Tibial artery (tissue), 4 donors: ENCODE measurements at regions not wholly inside any gene's neighbourhood (a gene's known extent, or its start where the extent isn't known, plus 50 kb on each side); places are given as distances from the start of the nearest gene placed in this dataset.

Source experiments
- DNase-seq, 2 donors: peaks; one replicate each; pipeline ENCODE4 v3.0.0-alpha.2; 2019
- H3K27ac ChIP-seq, 2 donors: fragments of 200-600 bp; sonication (generic) in 1 of 2; 1 replicate in 1 of 2; 2 replicates in 1 of 2; pipeline ENCODE4 v1.5.1; 2018 to 2019; ENCODE audit warnings: mild to moderate bottlenecking in 1 of 2
- H3K27me3 ChIP-seq, 2 donors: fragments of 200-600 bp; sonication (generic) in 1 of 2; one replicate each; pipeline versions ENCODE4 v1.5.1 to v1.6.0; 2016 to 2019
- H3K36me3 ChIP-seq, 3 donors: fragments of 200-600 bp; sonication (generic) in 2 of 3; one replicate each; pipeline ENCODE4 v1.5.1; 2016 to 2019; ENCODE audit warnings: mild to moderate bottlenecking in 2 of 3
- H3K4me1 ChIP-seq, 4 donors: fragments of 200-600 bp; sonication (generic) in 2 of 4; 1 replicate in 3 of 4; 2 replicates in 1 of 4; pipeline ENCODE4 v1.5.1; 2016 to 2019
- H3K4me3 ChIP-seq, 2 donors: fragments of 200-600 bp; sonication (generic) in 1 of 2; 1 replicate in 1 of 2; 2 replicates in 1 of 2; pipeline ENCODE4 v1.5.1; 2018 to 2019; ENCODE audit warnings: mild to moderate bottlenecking in 2 of 2
- H3K9me3 ChIP-seq, 3 donors: fragments of 200-600 bp; sonication (generic) in 1 of 3; one replicate each; pipeline ENCODE4 v1.5.1; 2016 to 2019
- intact Hi-C: fragments of 100-400 bp; cut with DNase I; formaldehyde crosslinking; loops from one replicate; pipeline ENCODE4 v1.15.0; 2023; ENCODE audit warnings: low total_unique reads
- TF ChIP-seq, protein P1 (sequence below), 2 experiments: fragments of 200-600 bp in 1 of 2; fragments of 450-650 bp in 1 of 2; IDR thresholded peaks; one replicate each; pipeline ENCODE4 v1.5.1; 2017 to 2019; ENCODE audit warnings: antibody characterized with exemption in 2 of 2, mild to moderate bottlenecking in 1 of 2, moderate library complexity in 1 of 2

- intact Hi-C loops = no loop called here
- Histone ChIP-seq H3K27ac (no peak overlapping the region), H3K4me1 (peaks cover 0 to 10% (median under 1%) of the 10 kb centered on the region in 4 donors), H3K9me3 (no peaks in the 10 kb centered on the region), H3K36me3 (no peaks in the 10 kb centered on the region), H3K27me3 (no peaks in the 10 kb centered on the region), H3K4me3 (no peak overlapping the region)
- TF ChIP-seq, protein P1, sequence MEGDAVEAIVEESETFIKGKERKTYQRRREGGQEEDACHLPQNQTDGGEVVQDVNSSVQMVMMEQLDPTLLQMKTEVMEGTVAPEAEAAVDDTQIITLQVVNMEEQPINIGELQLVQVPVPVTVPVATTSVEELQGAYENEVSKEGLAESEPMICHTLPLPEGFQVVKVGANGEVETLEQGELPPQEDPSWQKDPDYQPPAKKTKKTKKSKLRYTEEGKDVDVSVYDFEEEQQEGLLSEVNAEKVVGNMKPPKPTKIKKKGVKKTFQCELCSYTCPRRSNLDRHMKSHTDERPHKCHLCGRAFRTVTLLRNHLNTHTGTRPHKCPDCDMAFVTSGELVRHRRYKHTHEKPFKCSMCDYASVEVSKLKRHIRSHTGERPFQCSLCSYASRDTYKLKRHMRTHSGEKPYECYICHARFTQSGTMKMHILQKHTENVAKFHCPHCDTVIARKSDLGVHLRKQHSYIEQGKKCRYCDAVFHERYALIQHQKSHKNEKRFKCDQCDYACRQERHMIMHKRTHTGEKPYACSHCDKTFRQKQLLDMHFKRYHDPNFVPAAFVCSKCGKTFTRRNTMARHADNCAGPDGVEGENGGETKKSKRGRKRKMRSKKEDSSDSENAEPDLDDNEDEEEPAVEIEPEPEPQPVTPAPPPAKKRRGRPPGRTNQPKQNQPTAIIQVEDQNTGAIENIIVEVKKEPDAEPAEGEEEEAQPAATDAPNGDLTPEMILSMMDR (IDR thresholded peaks at IDR 0.05) = no peak
- DNase-seq = no peak
Observed at GRCh38 chr1:82348487-82348886, 547.8 kb downstream of the ADGRL2 start.

DNA sequence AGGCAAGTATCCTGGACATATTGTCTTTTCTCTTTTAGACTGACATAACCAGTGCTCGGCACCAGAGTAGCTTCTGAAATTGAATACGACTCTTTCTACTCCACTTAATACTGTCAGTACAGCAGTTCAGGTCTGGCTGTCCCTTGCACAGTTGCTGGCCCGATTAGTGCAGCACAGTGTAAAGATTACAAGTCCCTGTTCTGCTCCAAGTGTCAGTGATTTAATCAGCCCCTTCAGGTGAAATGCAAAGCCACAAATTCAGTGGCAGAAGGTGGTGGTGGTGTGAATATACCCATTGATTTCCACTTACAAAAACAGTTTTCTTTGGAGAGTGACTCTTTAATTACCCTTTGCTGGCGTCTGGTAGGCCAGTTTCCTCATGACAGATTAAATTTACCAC, 545.4 kb downstream of the ADGRL2 start:
- DNase-seq = no peak
- H3K9me3 ChIP-seq = no peaks in the 10 kb centered on the region
- no peak overlapping the region for H3K27ac ChIP-seq
- H3K36me3 ChIP-seq = no peaks in the 10 kb centered on the region
- H3K4me1 ChIP-seq = peaks cover 0 to 23% (median 3%) of the 10 kb centered on the region in 4 donors
- H3K4me3 ChIP-seq = no peak overlapping the region
- TF ChIP-seq, protein P1 (IDR thresholded peaks at IDR 0.05) = no peak
- H3K27me3 ChIP-seq = no peaks in the 10 kb centered on the region
- intact Hi-C loops = no loop called here

DNA sequence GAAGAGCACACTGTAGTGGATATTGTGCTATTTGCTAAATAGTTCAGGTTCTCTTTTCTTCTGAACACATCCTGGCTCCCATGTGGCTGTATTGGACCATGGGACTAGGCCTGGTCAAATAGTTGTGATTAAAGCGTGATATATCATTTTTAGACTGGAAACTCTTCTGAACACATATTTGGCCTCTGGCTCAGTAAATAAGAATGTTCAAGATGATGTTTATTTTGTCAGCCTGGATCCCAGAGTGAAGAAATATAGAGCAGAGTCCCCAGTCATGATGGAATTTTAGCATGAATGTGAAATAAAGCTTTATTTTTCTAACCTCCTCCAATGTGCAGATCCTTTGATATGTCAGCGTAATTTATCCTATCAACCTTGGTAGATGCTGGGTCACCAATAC, 542.6 kb downstream of the ADGRL2 start:
- intact Hi-C loops = no loop called here
- H3K4me1 ChIP-seq = peaks cover 0 to 31% (median 3%) of the 10 kb centered on the region in 4 donors
- H3K9me3 ChIP-seq = no peaks in the 10 kb centered on the region
- no peaks in the 10 kb centered on the region for H3K27me3 ChIP-seq
- peak overlapping the region in 1 of 2 donors; percentile 30 for H3K27ac ChIP-seq
- no peaks in the 10 kb centered on the region for H3K36me3 ChIP-seq
- DNase-seq = no peak
- TF ChIP-seq, protein P1 (IDR thresholded peaks at IDR 0.05) = no peak
- no peak overlapping the region for H3K4me3 ChIP-seq

DNA sequence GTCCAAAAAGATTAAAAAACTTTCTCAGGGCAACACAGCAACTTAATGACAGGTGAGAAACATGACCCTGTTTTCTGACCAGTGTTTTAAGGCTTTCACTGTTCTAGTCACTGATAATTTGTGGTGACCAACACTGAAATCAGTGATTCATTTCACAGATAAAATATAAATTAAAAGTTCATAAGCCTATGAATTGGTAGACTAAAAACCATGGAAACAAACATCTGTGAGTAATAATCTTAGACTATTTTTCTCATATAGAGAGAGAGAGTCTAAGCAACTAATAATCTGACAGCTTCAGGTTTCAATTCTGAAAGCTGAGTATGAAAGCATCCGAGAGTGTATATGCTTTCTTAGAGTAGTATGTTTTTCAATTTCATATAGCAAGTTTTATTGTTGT, 536.9 kb downstream of the ADGRL2 start:
- H3K4me3 ChIP-seq = no peak overlapping the region
- intact Hi-C loops = no loop called here
- H3K27me3 ChIP-seq = no peaks in the 10 kb centered on the region
- peaks cover 0 to 13% (median 0%) of the 10 kb centered on the region in 4 donors for H3K4me1 ChIP-seq
- TF ChIP-seq, protein P1 (IDR thresholded peaks at IDR 0.05) = no peak
- DNase-seq = no peak
- H3K27ac ChIP-seq = no peak overlapping the region
- H3K9me3 ChIP-seq = no peaks in the 10 kb centered on the region
- H3K36me3 ChIP-seq = no peaks in the 10 kb centered on the region

DNA sequence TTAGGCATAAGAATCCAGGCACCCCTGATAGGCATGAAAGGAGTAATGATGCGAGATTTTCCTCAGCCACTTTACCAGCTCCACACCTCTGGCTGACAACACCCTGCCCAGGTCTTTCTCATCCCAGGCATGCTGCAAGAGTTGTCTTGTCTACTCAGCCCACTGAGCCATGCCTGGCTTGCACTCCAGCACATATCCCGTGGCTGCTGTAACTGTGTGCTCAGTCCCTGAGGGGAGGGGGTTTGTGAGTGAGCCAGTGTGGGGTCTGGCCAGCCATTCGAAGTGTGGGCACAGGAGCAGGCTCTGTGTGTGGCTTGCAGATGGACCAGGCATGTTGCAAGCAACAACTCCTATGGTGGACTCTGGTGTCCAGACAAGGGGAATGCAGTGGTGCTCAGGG, 529.6 kb downstream of the ADGRL2 start:
- TF ChIP-seq, protein P1 (IDR thresholded peaks at IDR 0.05) = no peak
- no peak overlapping the region for H3K4me3 ChIP-seq
- no peak for DNase-seq
- peaks cover 0 to 9% (median 0%) of the 10 kb centered on the region in 4 donors for H3K4me1 ChIP-seq
- H3K9me3 ChIP-seq = no peaks in the 10 kb centered on the region
- intact Hi-C loops = no loop called here
- H3K36me3 ChIP-seq = no peaks in the 10 kb centered on the region
- H3K27ac ChIP-seq = no peak overlapping the region
- no peaks in the 10 kb centered on the region for H3K27me3 ChIP-seq

DNA sequence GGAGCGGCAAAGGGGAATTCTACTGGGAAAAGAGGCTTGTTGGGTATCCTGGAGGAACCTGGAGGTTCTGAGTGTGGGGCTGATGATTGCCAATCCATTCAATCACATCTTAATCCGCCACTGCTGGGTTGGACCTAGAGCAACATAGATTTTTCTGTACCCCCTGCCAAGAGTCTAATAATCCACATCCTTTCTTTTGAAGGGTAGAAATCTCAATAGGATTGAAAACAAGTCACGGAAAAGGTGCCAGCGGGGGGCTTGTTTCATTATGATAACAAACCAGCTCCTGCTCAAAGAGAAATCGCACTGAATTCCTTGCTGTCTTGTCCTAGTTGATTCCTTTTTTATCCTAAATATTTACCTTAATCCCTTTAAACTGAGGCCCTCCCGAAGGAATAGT, 528.5 kb downstream of the ADGRL2 start:
- H3K9me3 ChIP-seq = no peaks in the 10 kb centered on the region
- H3K27me3 ChIP-seq = no peaks in the 10 kb centered on the region
- TF ChIP-seq, protein P1 (IDR thresholded peaks at IDR 0.05) = no peak
- no peaks in the 10 kb centered on the region for H3K36me3 ChIP-seq
- H3K4me1 ChIP-seq = peaks cover 0 to 16% (median 0%) of the 10 kb centered on the region in 4 donors
- H3K27ac ChIP-seq = no peak overlapping the region
- no peak for DNase-seq
- intact Hi-C loops = no loop called here
- H3K4me3 ChIP-seq = no peak overlapping the region
